HG03432 (cell line): ENCODE measurements at regions not wholly inside any gene's neighbourhood (a gene's known extent, or its start where the extent isn't known, plus 50 kb on each side); places are given as distances from the start of the nearest gene placed in this dataset.

ENCODE experiments used
- ATAC-seq: cut with Tn5 transposase; IDR thresholded peaks from one replicate; pipeline ENCODE4 v1.9.1; 2021; ENCODE audit warnings: mild to moderate bottlenecking, moderate library complexity; ENCODE audit not compliant: unreplicated experiment

DNA sequence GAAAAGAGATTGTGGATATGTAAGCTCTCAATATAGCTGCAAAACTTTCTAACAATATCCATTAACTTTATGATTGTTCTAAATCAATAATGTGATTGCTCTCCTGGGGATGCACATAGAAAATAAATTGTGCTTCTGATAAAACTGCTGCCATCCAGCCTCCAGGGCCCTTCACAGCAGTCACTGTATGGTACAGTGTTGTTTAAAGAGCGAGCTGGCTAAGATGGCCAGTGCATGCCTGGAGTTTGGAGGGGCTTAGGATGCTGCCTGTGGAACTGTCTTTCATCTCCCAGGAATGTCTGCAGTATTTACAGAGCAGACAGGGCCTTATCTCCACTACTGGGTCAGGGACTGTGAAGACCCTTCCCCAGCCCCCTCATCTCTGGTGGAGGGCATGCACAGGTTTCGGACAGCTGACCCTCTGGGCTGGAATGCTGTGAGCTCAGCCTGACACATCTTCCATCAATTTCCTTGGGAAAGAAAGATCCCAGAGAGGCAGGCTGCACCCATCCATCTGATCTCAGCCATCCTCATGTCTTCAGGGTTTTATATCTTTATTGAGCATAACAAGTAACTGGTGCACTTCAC is 137.0 kb downstream of the PLPP3 start:
- no peak for ATAC-seq

DNA sequence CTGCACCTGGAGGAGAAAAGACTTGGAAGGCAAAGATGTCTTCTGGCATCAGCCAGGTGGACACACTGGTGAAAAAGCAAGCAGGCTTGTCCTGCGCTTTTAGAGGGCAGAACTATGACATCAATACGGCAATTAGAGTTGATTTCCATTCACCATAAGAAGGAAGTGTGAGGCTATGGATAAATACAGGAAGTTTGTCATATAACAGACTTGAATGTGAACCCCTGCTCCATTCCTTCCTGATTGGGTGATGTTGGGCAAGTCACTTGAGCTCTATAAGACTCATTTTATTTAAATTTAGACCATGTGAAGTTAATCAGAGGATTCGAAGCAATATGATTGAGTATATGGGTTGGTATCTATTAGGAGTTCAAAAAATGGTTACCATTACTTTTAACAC is 137.8 kb downstream of the PLPP3 start:
- ATAC-seq: no peak

DNA sequence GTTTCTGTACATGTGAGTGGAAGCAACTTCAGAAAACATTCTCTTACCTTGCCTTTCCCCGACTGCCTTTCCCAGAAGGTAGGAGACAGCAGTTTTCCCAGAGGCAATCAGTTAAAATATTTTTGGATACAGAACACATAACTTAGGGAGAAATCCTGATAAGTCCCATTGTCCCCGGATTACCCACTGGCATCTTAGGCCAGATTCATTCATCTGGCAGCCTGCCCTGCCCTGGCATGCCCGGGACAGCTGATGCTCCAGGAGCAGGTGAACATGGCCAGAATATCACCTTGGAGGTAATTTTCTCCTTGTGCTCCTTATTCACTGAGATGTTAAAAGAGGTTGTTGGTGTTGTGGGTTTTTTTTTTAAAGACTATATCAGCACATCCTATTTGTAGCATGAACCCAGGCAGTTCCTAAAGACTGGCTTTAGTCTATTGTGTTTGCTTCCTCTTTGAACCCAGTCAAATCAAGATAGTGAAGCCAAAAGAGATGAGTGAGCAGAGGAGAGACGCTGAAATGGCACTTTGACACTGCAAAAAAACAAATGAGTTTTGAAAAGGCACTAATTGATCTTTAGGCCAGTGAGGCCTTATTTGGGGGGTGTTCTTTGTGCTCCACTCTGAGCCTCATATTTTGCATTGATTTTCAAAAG is 139.6 kb downstream of the PLPP3 start:
- no peak for ATAC-seq

DNA sequence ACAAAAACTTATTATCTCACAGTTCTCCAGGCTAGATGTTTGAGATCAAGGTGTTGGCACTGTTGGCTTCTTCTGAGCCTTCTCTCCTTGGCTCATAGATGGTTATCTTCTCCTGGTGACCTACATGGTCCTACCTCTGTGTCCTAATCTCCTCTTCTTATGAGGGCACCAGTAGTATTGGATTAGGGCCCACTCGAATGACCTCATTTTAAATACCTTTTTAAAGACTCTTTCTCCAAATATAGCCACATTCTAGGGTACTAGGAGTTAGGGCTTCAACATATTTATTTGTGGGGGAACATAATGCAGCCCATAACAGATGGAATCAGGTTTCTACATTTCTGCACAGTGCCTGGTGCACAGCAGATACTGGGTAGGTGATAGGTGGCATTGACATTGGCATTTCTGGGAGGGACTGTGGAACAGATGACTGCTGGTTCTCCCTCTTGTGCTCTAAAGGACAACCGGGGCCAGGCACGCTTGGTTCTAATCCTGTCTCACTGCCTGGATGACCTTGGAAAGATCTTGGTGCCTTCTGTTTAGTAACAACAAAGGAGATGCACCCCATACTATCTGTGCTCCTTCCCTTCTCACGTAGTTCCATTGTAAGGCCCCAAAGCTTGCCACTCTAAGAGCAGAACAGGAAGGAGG is 140.3 kb downstream of the PLPP3 start:
- ATAC-seq: no peak

DNA sequence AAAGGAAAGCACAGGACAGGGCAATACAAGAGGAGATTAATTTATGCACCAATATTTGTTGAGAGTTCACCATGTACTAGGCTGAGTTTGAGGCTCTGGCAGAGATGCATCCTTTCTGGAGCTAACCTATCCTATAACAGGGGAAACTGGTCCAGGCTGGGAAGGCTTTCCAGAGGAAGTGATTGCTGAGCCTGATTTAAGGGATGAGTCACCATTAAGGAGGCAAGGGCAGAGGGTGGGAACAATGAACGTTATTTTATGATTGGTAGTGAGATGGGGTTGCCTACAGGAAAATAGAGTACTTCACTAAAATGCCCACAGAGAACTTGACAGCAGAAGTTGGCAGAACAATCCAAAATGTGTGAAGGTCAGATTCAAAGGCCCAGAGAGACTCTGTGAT is 141.4 kb downstream of the PLPP3 start:
- ATAC-seq: no peak

DNA sequence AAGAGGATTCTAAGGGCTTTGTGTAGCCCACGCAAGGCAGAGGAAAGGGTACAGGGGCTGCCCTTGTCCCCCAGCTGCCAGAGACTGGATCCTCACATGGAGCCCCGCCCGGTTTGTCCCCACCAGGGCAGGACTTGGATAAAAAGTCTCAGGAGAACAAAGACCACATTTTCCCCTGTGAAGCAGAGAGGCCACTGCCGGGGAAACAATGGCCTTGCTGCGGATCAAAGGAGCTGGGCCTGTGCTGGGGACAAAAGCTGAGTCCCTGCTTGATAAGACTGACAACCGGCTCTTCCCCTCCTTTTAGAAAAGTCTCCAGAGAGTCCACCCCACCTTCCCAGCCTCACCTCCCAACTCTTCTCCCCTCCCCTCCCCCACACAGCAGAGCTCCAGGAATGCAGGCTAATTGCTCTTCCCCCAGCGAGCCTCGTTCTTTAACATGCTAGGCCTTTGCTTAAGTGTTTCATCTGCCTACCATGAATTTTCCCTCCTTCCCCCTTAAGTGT is 142.4 kb downstream of the PLPP3 start:
- no peak for ATAC-seq

DNA sequence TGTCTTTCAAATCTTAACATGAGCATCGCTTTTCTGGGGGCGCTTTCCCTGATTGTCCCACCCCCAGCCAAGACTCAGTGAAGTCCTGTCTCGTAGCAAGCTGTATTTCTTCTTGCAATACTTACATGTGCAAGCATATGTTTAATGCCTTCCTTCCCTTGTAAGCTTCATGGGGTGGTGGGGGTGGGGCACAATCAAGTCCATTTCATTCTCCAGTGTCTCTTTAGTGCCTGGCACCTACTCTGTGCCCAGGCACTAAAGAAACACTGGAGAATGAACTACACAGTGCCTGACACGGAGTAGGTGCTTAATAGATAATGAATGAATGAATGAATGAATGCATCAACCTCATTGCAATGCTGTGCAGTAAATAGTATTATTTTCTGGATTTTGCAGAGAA is 143.1 kb downstream of the PLPP3 start:
- no peak for ATAC-seq

DNA sequence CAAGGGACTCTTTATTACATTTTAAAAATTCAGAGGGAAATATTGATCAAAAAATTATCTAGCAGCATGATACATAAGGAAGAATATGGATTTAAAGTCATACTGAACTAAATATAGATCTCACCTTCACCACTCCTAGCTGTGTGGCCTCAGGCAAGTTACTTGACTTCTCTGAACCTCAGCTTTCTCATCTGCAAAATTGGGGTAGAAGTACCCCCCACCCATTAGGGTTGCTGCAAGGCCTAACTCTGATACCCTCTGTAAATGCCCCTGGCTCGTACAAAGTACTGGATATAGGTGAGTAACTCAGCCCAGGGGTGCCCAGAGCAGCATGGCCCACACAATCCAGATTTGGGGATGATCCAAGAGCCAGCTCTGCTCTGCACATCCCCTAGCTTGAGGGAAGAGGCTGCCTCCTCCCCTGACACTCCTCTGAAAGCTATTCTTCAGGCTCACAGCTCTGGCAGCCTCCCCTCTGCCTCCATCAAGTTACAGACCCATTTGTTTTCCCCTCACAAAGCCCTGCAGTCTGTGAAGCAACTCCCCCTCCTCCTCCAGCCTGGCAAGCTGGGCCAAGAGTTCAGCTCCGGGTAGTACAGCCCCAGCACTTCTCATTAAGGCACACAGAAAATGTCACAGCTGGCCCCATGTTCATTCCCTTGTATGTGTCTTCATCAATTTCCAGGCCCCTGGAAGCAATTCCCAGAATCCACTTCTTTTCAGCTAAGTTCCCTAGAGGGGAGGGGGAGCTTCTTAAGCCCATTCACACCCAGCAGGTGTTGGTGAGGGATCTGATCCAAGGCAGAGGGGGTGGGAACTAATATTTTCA is 143.7 kb downstream of the PLPP3 start:
- ATAC-seq: no peak

DNA sequence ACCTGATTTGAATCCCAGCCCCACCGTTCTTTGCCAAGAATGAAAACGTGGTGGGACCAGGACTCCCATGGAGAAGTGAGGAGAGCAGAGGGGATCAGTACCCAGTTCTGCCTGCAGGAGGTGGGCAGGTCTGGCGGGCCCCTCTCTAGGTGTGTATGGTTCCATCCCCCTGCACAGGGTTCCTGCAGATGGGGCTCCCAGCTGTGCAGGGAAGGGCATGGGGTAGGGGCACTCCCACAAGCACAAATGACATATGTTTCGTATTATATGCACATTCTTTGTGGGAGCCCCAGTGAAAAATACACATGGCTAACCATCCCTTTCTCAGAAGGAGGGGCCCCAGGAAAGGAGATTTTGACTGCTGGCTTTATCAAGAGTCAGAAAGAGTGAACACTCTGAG is 144.6 kb downstream of the PLPP3 start:
- no peak for ATAC-seq

DNA sequence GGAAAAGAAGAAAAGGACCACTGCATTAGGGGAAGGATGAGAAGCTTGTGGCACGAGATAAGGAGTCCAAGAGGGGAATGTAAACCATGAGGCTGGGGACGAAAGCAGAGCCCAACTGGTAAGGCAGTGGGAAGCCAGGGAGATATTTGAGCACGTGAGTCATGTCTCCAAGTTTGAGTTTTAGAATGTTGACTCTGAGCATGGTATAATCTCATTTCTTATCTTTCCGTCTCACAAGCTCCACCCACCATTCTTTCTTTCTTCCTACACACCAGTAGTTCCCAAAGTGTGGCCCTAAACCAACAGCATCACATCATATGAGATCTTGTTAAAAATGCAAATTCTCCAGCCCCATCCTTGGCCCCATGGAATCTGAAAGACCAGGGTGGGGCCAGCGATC is 145.3 kb downstream of the PLPP3 start:
- ATAC-seq: no peak

DNA sequence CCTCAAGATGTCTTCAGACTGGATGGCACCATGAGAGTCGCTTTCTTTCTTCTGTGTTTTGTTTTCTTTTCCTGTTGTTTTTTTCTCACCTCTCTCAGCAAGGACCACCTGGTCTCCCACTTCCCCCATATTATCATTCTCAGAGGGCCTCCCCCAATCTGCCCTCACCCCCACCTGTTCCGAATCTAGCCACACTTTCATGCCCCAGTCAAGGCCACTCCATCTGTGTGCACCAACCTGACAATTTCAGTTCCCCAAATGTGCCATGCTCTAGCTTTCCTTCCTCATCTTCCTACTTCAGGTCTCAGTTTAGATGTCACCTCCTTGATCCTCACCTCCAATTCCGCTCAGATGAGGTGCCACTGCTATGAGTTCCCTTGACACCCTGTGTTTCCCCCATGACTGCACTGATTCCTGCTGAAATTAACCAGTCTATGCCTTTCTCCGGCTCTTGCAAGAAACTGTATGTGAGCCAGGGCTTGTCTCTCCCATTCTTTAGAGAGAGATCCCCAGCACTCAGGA is 146.2 kb downstream of the PLPP3 start:
- ATAC-seq: no peak

DNA sequence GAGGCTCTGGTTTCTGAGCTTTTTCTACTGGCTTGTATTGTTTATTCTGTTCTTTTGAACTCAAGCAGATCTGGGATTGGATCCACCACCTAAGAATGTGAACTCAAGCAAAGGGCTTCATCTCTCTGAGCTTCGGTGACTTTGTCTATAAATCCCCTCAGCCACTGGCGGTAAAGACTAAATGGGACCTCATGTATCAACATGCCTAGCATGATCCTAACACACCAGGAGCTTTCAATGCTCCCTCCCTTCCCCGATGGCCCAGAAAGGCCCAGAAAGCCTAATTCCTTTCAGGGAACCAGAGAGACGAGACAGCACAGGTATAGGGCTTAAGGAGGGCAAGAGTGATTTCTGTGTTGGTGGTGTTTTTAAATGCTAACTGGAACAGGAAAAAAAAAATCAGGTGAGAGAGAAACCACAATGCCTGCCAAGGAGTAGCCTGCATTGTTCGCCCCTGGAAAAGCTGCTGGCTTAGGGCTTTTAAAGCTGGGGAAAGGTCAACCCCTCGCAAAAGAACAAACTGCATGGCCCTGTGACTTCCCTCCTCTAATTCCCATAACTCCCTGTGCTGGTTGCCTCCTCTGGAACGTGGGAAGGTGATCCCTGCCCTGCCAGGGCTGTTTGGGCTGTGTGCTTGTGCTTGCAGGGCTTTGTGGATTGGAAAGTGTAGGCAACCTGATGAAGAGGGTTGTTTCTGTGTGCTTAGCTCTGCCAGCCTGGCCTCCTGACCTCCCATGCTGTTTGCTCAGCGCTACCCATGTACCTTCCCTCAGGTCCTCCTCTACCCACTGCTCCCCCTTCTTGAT is 147.0 kb downstream of the PLPP3 start:
- no peak for ATAC-seq

DNA sequence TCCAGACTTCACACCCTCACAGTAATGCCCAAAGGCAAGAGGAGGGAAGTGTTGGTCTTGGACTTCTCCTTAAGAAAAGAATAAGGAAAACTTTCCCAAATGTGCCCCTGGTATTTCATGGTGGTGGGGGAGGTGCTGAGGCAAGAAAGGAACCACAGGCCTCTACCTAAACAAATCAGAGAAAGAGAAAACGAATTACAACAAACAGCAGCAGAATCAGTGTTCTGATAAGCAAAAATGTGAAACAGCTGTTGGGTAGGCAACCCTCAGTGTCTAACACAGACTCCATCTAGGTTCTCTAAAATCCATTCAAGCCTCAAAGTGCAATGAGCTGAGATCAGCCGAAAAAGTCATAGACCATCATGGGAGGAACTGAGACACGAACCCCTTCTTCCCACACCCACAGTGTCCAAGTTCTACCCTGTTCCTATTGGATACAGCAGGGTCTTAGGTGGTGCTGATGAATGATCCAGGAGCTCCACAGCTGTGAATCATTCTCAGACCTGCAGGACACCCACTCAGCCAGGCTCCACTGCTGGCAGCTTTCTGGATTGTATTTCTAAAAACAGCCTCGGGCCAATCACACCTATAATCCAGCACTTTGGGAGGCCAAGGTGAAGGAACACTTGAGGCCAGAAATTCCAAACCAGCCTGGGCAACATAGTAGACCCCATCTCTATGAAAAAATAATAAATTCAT is 149.1 kb downstream of the PLPP3 start:
- ATAC-seq: no peak

DNA sequence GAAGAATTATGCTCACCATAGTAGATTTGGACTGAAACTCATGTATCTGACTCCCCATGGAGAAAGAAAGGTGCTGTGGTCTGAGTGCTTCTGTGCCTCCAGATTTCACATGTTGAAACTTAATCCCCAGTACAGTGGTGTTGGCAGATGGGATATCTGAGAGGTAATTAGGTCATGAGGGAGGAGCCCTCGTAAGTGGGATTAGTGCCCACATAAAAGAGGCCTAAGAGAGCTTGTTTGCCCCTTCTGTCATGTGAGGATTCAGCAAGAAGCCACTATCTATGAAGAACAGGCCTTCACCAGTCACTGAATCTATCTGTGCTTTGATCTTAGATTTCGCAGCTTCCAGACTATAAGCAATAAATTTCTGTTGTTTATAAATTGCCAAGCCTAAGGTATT is 150.1 kb downstream of the PLPP3 start:
- ATAC-seq: no peak

DNA sequence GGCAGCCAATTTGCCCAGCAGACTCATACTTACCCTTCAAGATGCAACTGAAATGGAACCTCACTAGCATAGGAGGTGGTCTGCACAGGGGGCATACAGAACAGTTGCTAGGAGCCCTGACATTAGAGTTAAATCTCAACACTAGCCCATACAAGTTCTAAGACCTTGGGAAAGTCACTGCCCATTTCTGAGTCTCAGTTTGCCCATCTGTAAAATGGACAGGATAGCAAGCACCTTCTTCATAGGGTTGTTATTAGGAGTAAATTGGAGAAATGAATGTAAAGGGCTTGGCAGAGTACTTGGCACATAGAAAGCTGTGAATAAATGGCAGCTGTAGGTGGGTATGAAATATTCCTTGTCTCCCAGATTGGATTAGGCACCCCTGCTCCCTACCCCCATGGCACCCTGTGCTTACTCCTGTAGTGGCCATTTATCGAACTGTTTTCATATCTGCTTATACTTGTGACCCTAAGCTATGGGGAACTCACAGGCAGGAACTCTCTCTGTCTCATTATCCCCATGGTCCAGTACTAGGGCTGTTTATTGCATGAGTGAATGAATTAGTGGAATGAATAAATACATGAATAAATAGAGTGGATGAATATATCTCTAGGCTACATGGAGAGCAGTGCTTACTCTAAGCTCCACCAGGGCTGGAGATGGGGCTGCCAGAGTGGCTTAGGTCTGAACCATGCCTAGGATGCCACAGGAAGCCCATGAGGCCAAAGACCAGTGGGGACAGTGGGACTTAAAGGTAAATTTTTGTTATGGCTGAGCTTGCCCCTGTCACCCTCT is 152.6 kb downstream of the PLPP3 start:
- no peak for ATAC-seq

DNA sequence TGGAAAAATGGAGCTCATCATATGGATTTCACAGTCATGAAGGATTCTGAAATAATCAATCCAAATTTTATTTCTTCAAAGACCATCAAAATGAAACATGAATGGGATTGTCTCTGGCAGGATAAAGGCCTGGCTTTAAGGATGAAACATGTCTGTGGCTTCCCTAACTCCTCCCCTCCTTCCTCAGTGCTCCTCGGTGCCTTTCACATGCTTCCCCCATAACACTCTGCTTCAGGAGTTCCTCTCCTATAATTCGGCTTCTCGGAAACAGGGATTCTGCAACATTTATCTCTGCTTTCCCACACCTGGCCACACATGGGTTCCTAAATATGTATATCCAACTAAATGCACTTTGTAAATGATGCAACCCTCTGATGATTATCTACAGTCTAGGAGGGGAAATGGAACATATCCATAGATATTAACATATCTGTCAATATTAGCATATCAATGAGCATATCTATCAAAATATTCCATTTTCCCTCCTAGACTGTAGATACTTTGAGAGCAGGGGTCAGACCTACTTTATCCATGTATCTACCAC is 153.8 kb downstream of the PLPP3 start:
- ATAC-seq: no peak

DNA sequence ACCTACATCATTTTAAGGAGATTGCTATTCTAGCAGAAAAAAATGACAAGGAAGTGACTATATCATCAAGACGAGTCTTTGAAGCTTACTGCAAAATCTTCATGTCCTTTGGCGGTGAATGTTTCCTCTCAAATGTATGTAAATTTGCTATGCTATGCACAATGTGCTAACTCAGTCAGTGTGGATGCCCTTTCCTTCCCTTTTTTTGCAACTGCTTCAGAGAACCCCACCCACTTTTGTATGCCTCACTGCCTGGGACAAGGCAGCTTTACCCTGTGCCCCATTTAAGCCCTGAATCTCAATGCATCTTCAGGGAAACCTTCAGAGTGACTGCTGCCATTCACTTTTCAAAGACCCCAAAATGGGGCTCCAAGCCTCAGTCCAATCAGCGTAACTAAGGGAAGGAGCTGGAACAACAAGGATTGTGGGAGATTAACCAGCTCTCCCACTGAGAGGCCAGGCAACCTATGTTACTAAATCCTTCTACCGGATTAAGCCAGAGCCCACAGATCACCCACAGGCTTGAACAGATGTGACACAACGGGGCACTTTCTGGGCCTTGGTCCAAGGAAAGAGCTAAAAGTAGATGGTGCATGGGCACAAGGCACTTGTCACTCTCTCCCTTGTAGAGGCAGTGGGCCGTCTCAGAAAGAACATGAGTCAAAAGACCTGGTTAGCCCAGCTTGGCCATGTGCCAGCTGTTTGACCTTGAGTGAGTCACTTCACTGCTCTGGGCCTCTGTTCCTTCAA is 154.4 kb downstream of the PLPP3 start:
- ATAC-seq: no peak

DNA sequence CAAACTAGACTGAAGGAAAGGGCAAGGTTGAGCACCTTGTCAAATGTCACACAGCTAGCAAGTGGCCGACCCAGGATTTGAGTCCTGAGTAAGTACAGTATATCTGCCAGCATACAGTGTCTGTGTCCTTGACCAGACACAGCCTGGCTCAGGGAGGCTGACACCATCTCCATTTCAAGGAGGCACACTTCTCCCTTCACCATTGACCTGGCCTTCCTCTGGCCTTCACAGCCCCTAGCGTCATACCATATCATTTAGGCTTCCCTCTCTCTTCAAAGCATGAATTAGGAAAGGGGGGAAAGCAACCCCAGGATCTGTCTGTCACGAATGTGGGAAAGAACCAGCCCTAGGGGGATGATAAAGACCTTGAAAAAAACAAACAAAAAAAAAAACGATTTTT is 155.6 kb downstream of the PLPP3 start:
- ATAC-seq: no peak
